ENCODE measurements at regions not wholly inside any gene's neighbourhood (a gene's known extent, or its start where the extent isn't known, plus 50 kb on each side); places are given as distances from the start of the nearest gene placed in this dataset.
"Not testable (repeated sequence)": the region's sequence is repeated elsewhere in the genome, so short reads cannot be mapped to it uniquely, and the experiment has no call there.

- TF ChIP-seq, protein P1, sequence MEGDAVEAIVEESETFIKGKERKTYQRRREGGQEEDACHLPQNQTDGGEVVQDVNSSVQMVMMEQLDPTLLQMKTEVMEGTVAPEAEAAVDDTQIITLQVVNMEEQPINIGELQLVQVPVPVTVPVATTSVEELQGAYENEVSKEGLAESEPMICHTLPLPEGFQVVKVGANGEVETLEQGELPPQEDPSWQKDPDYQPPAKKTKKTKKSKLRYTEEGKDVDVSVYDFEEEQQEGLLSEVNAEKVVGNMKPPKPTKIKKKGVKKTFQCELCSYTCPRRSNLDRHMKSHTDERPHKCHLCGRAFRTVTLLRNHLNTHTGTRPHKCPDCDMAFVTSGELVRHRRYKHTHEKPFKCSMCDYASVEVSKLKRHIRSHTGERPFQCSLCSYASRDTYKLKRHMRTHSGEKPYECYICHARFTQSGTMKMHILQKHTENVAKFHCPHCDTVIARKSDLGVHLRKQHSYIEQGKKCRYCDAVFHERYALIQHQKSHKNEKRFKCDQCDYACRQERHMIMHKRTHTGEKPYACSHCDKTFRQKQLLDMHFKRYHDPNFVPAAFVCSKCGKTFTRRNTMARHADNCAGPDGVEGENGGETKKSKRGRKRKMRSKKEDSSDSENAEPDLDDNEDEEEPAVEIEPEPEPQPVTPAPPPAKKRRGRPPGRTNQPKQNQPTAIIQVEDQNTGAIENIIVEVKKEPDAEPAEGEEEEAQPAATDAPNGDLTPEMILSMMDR (IDR thresholded peaks at IDR 0.05; ENCODE audit: insufficient read depth, low read length, poor library complexity, severe bottlenecking), result not testable (repeated sequence)
- TF ChIP-seq EZH2phosphoT487 (conservative IDR thresholded peaks at IDR 0.05; ENCODE audit: low read length), result not testable (repeated sequence)
Measured at GRCh38 chr6:18545142-18545541, 158.0 kb downstream of the RNF144B start.
